ENCODE measurements at regions not wholly inside any gene's neighbourhood (a gene's known extent, or its start where the extent isn't known, plus 50 kb on each side); places are given as distances from the start of the nearest gene placed in this dataset.

- 79% methylated on average over 5 of the region's 6 CpGs for WGBS (ENCODE audit: insufficient coverage)
- H3K9me3 Mint-ChIP-seq (ENCODE audit: insufficient read depth): peaks cover 6% of the 10 kb centered on the region
- ChIA-PET CTCF (no interaction called here), POLR2A (no interaction called here)
- DNase-seq: no peak
- Histone ChIP-seq H3K36me3 (replicated peaks in 1 of 2; ENCODE audit: control extremely low read depth in 1 of 2, control insufficient read depth in 1 of 2, extremely low read depth in 1 of 2, insufficient read depth in 2 of 2, low read length in 1 of 2) (no peaks in the 10 kb centered on the region), H4K20me1 (ENCODE audit: control insufficient read depth, insufficient read depth, low read length, poor library complexity, severe bottlenecking) (no peaks in the 10 kb centered on the region), H3K9me3 (ENCODE audit: control extremely low read depth in 1 of 3, control insufficient read depth in 2 of 3, insufficient read depth in 1 of 3, low read length in 2 of 3) (peaks cover 0 to 5% (median 0%) of the 10 kb centered on the region in 3 donors), H3K4me2 (replicated peaks; ENCODE audit: low read depth, low read length, poor library complexity, severe bottlenecking) (no peak overlapping the region), H2AFZ (ENCODE audit: insufficient read depth, low read depth, low read length, poor library complexity, severe bottlenecking) (no peak overlapping the region), H3K9ac (ENCODE audit: low read length) (no peak overlapping the region), H3K4me3 (ENCODE audit: control extremely low read depth in 1 of 5, extremely low read depth in 1 of 5, insufficient read depth in 1 of 5, low read depth in 2 of 5, low read length in 4 of 5) (no peak overlapping the region), H3K27ac (ENCODE audit: low read length in 2 of 2) (no peak overlapping the region), H3K79me2 (ENCODE audit: control insufficient read depth, insufficient read depth, low read length) (no peaks in the 10 kb centered on the region), H3K4me1 (ENCODE audit: control insufficient read depth in 2 of 2, insufficient read depth in 2 of 2, low read length in 2 of 2) (no peaks in the 10 kb centered on the region), H3K27me3 (replicated peaks in 1 of 4; ENCODE audit: control extremely low read depth in 1 of 4, control insufficient read depth in 3 of 4, insufficient read depth in 4 of 4, low read length in 3 of 4) (no peaks in the 10 kb centered on the region)
- no peak overlapping the region for H3K27ac Mint-ChIP-seq
- H3K4me3 Mint-ChIP-seq: no peak overlapping the region
- no peaks in the 10 kb centered on the region for H3K27me3 Mint-ChIP-seq
- intact Hi-C loops (cut with micrococcal nuclease): no loop called here
- TF ChIP-seq, protein P1, sequence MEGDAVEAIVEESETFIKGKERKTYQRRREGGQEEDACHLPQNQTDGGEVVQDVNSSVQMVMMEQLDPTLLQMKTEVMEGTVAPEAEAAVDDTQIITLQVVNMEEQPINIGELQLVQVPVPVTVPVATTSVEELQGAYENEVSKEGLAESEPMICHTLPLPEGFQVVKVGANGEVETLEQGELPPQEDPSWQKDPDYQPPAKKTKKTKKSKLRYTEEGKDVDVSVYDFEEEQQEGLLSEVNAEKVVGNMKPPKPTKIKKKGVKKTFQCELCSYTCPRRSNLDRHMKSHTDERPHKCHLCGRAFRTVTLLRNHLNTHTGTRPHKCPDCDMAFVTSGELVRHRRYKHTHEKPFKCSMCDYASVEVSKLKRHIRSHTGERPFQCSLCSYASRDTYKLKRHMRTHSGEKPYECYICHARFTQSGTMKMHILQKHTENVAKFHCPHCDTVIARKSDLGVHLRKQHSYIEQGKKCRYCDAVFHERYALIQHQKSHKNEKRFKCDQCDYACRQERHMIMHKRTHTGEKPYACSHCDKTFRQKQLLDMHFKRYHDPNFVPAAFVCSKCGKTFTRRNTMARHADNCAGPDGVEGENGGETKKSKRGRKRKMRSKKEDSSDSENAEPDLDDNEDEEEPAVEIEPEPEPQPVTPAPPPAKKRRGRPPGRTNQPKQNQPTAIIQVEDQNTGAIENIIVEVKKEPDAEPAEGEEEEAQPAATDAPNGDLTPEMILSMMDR (IDR thresholded peaks at IDR 0.05): no peak
- no peak for TF ChIP-seq EZH2 (IDR thresholded peaks at IDR 0.05; ENCODE audit: borderline replicate concordance, insufficient read depth, low read depth, low read length, poor library complexity, severe bottlenecking)
- no peak for ATAC-seq (ENCODE audit: low read depth)
- H3K4me1 Mint-ChIP-seq: no peaks in the 10 kb centered on the region
Measured at GRCh38 chr9:13952906-13953305, 361.0 kb downstream of the NFIB start.

- TF ChIP-seq EZH2 (IDR thresholded peaks at IDR 0.05; ENCODE audit: borderline replicate concordance, insufficient read depth, low read depth, low read length, poor library complexity, severe bottlenecking): no peak
- TF ChIP-seq, protein P1 (IDR thresholded peaks at IDR 0.05): no peak
- H4K20me1 ChIP-seq (ENCODE audit: control insufficient read depth, insufficient read depth, low read length, poor library complexity, severe bottlenecking): no peaks in the 10 kb centered on the region
- Mint-ChIP-seq H3K27me3 (no peaks in the 10 kb centered on the region), H3K9me3 (ENCODE audit: insufficient read depth) (no peaks in the 10 kb centered on the region), H3K4me3 (no peak overlapping the region), H3K4me1 (no peaks in the 10 kb centered on the region), H3K27ac (no peak overlapping the region)
- peaks cover 0 to 7% (median 0%) of the 10 kb centered on the region in 3 donors for H3K9me3 ChIP-seq (ENCODE audit: control extremely low read depth in 1 of 3, control insufficient read depth in 2 of 3, insufficient read depth in 1 of 3, low read length in 2 of 3)
- H3K9ac ChIP-seq (ENCODE audit: low read length): no peak overlapping the region
- no peaks in the 10 kb centered on the region for H3K27me3 ChIP-seq (replicated peaks in 1 of 4; ENCODE audit: control extremely low read depth in 1 of 4, control insufficient read depth in 3 of 4, insufficient read depth in 4 of 4, low read length in 3 of 4)
- ATAC-seq (ENCODE audit: low read depth) (no peak), DNase-seq (no peak)
- H3K4me2 ChIP-seq (replicated peaks; ENCODE audit: low read depth, low read length, poor library complexity, severe bottlenecking): no peak overlapping the region
- no peaks in the 10 kb centered on the region for H3K36me3 ChIP-seq (replicated peaks in 1 of 2; ENCODE audit: control extremely low read depth in 1 of 2, control insufficient read depth in 1 of 2, extremely low read depth in 1 of 2, insufficient read depth in 2 of 2, low read length in 1 of 2)
- ChIA-PET POLR2A (no interaction called here), CTCF (no interaction called here)
- H2AFZ ChIP-seq (ENCODE audit: insufficient read depth, low read depth, low read length, poor library complexity, severe bottlenecking): no peak overlapping the region
- no peak overlapping the region for H3K27ac ChIP-seq (ENCODE audit: low read length in 2 of 2)
- H3K4me1 ChIP-seq (ENCODE audit: control insufficient read depth in 2 of 2, insufficient read depth in 2 of 2, low read length in 2 of 2): no peaks in the 10 kb centered on the region
- H3K4me3 ChIP-seq (ENCODE audit: control extremely low read depth in 1 of 5, extremely low read depth in 1 of 5, insufficient read depth in 1 of 5, low read depth in 2 of 5, low read length in 4 of 5): no peak overlapping the region
- H3K79me2 ChIP-seq (ENCODE audit: control insufficient read depth, insufficient read depth, low read length): no peaks in the 10 kb centered on the region
- intact Hi-C loops (cut with micrococcal nuclease): no loop called here
- WGBS (ENCODE audit: insufficient coverage): 100% methylated on average over 1 of the region's 4 CpGs
Measured at GRCh38 chr9:13948037-13948436, 365.9 kb downstream of the NFIB start.

All from B cell (primary cell).